ENCODE measurements at regions not wholly inside any gene's neighbourhood (a gene's known extent, or its start where the extent isn't known, plus 50 kb on each side); places are given as distances from the start of the nearest gene placed in this dataset.

GRCh38 chr6:169118346-169118830, 135.3 kb downstream of the THBS2 start:
- TF ChIP-seq CTCF (IDR thresholded peaks at IDR 0.05; ENCODE audit: borderline replicate concordance, extremely low read depth, low read length, poor library complexity, severe bottlenecking) (no peak), EZH2 (IDR thresholded peaks at IDR 0.05; ENCODE audit: borderline replicate concordance, low read depth, low read length, severe bottlenecking) (no peak)
